ENCODE measurements at regions not wholly inside any gene's neighbourhood (a gene's known extent, or its start where the extent isn't known, plus 50 kb on each side); places are given as distances from the start of the nearest gene placed in this dataset.

GRCh38 chr10:2053805-2054204, 316.5 kb upstream of the ADARB2 start:
- TF ChIP-seq, protein P1, sequence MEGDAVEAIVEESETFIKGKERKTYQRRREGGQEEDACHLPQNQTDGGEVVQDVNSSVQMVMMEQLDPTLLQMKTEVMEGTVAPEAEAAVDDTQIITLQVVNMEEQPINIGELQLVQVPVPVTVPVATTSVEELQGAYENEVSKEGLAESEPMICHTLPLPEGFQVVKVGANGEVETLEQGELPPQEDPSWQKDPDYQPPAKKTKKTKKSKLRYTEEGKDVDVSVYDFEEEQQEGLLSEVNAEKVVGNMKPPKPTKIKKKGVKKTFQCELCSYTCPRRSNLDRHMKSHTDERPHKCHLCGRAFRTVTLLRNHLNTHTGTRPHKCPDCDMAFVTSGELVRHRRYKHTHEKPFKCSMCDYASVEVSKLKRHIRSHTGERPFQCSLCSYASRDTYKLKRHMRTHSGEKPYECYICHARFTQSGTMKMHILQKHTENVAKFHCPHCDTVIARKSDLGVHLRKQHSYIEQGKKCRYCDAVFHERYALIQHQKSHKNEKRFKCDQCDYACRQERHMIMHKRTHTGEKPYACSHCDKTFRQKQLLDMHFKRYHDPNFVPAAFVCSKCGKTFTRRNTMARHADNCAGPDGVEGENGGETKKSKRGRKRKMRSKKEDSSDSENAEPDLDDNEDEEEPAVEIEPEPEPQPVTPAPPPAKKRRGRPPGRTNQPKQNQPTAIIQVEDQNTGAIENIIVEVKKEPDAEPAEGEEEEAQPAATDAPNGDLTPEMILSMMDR (IDR thresholded peaks at IDR 0.05): no peak
- TF ChIP-seq POLR2A (IDR thresholded peaks at IDR 0.05): no peak
